SK-N-SH (cell line): ENCODE measurements at regions not wholly inside any gene's neighbourhood (a gene's known extent, or its start where the extent isn't known, plus 50 kb on each side); places are given as distances from the start of the nearest gene placed in this dataset.

Experiments
- CTCF ChIA-PET: fragments of 300-600, 350-600 bp; formaldehyde crosslinking; extraction: SDS; loops from one replicate; lab custom pipeline; 2021; lab: Yijun Ruan, JAX
- POLR2A ChIA-PET: fragments of 350-600 bp; sonication (Branson Sonifier 250); formaldehyde crosslinking; extraction: SDS; loops from one replicate; lab custom pipeline; 2020; ENCODE audit warnings: antibody characterized with exemption, inconsistent platforms; lab: Yijun Ruan, JAX
- DNase-seq: peaks from one replicate; pipeline ENCODE4 v3.0.0; 2012
- H2AFZ ChIP-seq: fragments of 200-600 bp; sonication (generic); 2 replicates; pipeline ENCODE4 v1.8.1; 2016; ENCODE audit warnings: antibody characterized with exemption, mild to moderate bottlenecking, low read depth
- H3F3A ChIP-seq: fragments of 200-600 bp; sonication (generic); replicated peaks from 2 replicates; pipeline ENCODE3; 2016; ENCODE audit warnings: antibody characterized with exemption, mild to moderate bottlenecking; ENCODE audit not compliant: insufficient read depth
- H3K27ac ChIP-seq, 2 experiments: fragments of 200-500 bp in 1 of 2; fragments of 200-600 bp in 1 of 2; sonication (Bioruptor generic) in 1 of 2; sonication (generic), shearing (Covaris generic) in 1 of 2; 2 replicates each; pipeline versions ENCODE4 v1.5.1 to v1.6.1; 2014 to 2016; ENCODE audit warnings: low read depth in 2 of 2, inconsistent platforms in 1 of 2, low read length in 1 of 2, mild to moderate bottlenecking in 1 of 2, mixed read lengths in 1 of 2
- H3K27me3 ChIP-seq: fragments of 200-600 bp; sonication (generic), shearing (Covaris generic); 2 replicates; pipeline ENCODE4 v1.6.1; 2016; ENCODE audit warnings: mixed run types; ENCODE audit not compliant: insufficient read depth
- H3K36me3 ChIP-seq, 2 experiments: fragments of 200-500 bp in 1 of 2; fragments of 200-600 bp in 1 of 2; sonication (Bioruptor generic) in 1 of 2; sonication (generic) in 1 of 2; replicated peaks in 1 of 2; 2 replicates each; pipeline versions ENCODE3 to v1.5.1; 2014 to 2016; ENCODE audit warnings: low read length in 1 of 2, mild to moderate bottlenecking in 1 of 2; ENCODE audit not compliant: insufficient read depth in 2 of 2, control insufficient read depth in 1 of 2
- H3K4me1 ChIP-seq, 2 experiments: fragments of 200-500 bp in 1 of 2; fragments of 200-600 bp in 1 of 2; sonication (Bioruptor generic) in 1 of 2; sonication (generic), shearing (Covaris generic) in 1 of 2; 2 replicates each; pipeline versions ENCODE4 v1.5.1 to v1.6.1; 2014 to 2016; ENCODE audit warnings: low read depth in 1 of 2, low read length in 1 of 2, mixed run types in 1 of 2; ENCODE audit not compliant: insufficient read depth in 2 of 2, control insufficient read depth in 1 of 2
- H3K4me2 ChIP-seq: fragments of 200-600 bp; sonication (generic), shearing (Covaris generic); 2 replicates; pipeline ENCODE4 v1.6.1; 2017; ENCODE audit warnings: mixed run types
- H3K4me3 ChIP-seq, 2 experiments: fragments of 200-500 bp in 1 of 2; fragments of 200-600 bp in 1 of 2; sonication (Bioruptor generic) in 1 of 2; sonication (generic), shearing (Covaris generic) in 1 of 2; 2 replicates each; pipeline versions ENCODE4 v1.5.1 to v1.8.1; 2014 to 2016; ENCODE audit warnings: low read depth in 2 of 2, inconsistent platforms in 1 of 2, low read length in 1 of 2, mild to moderate bottlenecking in 1 of 2, mixed read lengths in 1 of 2, moderate library complexity in 1 of 2
- H3K79me2 ChIP-seq: fragments of 200-600 bp; sonication (generic); 2 replicates; pipeline ENCODE4 v1.8.1; 2017; ENCODE audit warnings: mild to moderate bottlenecking; ENCODE audit not compliant: insufficient read depth
- H3K9ac ChIP-seq: fragments of 200-600 bp; sonication (generic); 2 replicates; pipeline ENCODE4 v1.6.1; 2017; ENCODE audit warnings: mixed run types
- H3K9me2 ChIP-seq: fragments of 200-600 bp; sonication (generic); 2 replicates; pipeline ENCODE4 v1.6.1; 2017; ENCODE audit warnings: mixed run types
- H3K9me3 ChIP-seq: fragments of 200-600 bp; sonication (generic); 2 replicates; pipeline ENCODE4 v1.6.1; 2017; ENCODE audit warnings: mixed run types, mild to moderate bottlenecking, moderate library complexity
- H4K20me1 ChIP-seq: fragments of 200-600 bp; sonication (generic); 2 replicates; pipeline ENCODE4 v1.6.1; 2017; ENCODE audit warnings: mild to moderate bottlenecking, mixed run types; ENCODE audit not compliant: insufficient read depth
- CHD2 ChIP-seq: fragments of 150-350 bp; IDR thresholded peaks from 2 replicates; pipeline ENCODE4 v1.6.1; 2018; ENCODE audit warnings: low read length; ENCODE audit not compliant: partially characterized antibody
- ELF1 ChIP-seq: IDR thresholded peaks from 2 replicates; pipeline ENCODE4 v1.4.0; 2012
- EZH2phosphoT487 ChIP-seq: fragments of 200-600 bp; sonication (generic); IDR thresholded peaks from 2 replicates; pipeline ENCODE4 v1.6.1; 2017; ENCODE audit warnings: low read depth, mixed run types, mild to moderate bottlenecking, antibody characterized with exemption, moderate library complexity, borderline replicate concordance
- FOSL2 ChIP-seq: IDR thresholded peaks from 2 replicates; pipeline ENCODE4 v1.4.0; 2012; ENCODE audit warnings: low read depth, mild to moderate bottlenecking, moderate library complexity, borderline replicate concordance
- FOXJ3 ChIP-seq: sonication (generic); formaldehyde crosslinking; IDR thresholded peaks from 2 replicates; pipeline ENCODE4 v1.5.1; 2020; ENCODE audit warnings: mild to moderate bottlenecking, missing genetic modification reagents
- GABPA ChIP-seq: IDR thresholded peaks from 2 replicates; pipeline ENCODE4 v1.4.0; 2012; ENCODE audit warnings: low read depth, mild to moderate bottlenecking
- IRF3 ChIP-seq: fragments of 150-350 bp; IDR thresholded peaks from 2 replicates; pipeline ENCODE4 v1.6.1; 2016; ENCODE audit warnings: mild to moderate bottlenecking, low read depth, low read length
- MAX ChIP-seq: IDR thresholded peaks from 2 replicates; pipeline ENCODE4 v1.4.0; 2012; ENCODE audit warnings: low read depth
- PBX3 ChIP-seq: IDR thresholded peaks from 2 replicates; pipeline ENCODE4; 2012
- RAD21 ChIP-seq: IDR thresholded peaks from 2 replicates; pipeline ENCODE4 v1.6.1; 2012; ENCODE audit warnings: mild to moderate bottlenecking, low read length
- RCOR1 ChIP-seq: fragments of 150-350 bp; IDR thresholded peaks from 2 replicates; pipeline ENCODE4 v1.6.1; 2017; ENCODE audit warnings: antibody characterized with exemption, low read length
- RXRA ChIP-seq: IDR thresholded peaks from 2 replicates; pipeline ENCODE4 v1.4.0; 2012; ENCODE audit warnings: low read depth, mild to moderate bottlenecking, borderline replicate concordance
- TCF12 ChIP-seq: IDR thresholded peaks from 2 replicates; pipeline ENCODE4 v1.4.0; 2012
- USF2 ChIP-seq: fragments of 150-350 bp; IDR thresholded peaks from 2 replicates; pipeline ENCODE4 v1.6.1; 2017; ENCODE audit warnings: antibody characterized with exemption, low read length, low read depth, borderline replicate concordance
- YY1 ChIP-seq: IDR thresholded peaks from 2 replicates; pipeline ENCODE4 v1.4.0; 2012; ENCODE audit warnings: low read depth, mild to moderate bottlenecking
- WGBS: methylation state at CpG from one replicate; pipeline ENCODE4 v1.1.6; 2017; ENCODE audit warnings: low lambda C conversion rate; 5-methylcytosine and 5-hydroxymethylcytosine counted together

GRCh38 chr1:38235705-38236104 is 189.1 kb upstream of the POU3F1 start:
- ChIA-PET CTCF (interaction anchor here (0.6 kb wide), 1 partner anchor 36 kb away, joined by 3 read pairs; no protein-coding TSS in a partner anchor), POLR2A (no interaction called here)
- Histone ChIP-seq H3K27me3 (no peaks in the 10 kb centered on the region), H4K20me1 (no peaks in the 10 kb centered on the region), H3K9ac (no peak overlapping the region), H3F3A (no peaks in the 10 kb centered on the region), H2AFZ (no peak overlapping the region), H3K4me3 (peak overlapping the region in 1 of 2 experiments; percentile 31; a peak in 1 of 4 replicates), H3K27ac (peak overlapping the region in 1 of 2 experiments; percentile 21; a peak in 1 of 4 replicates), H3K9me3 (no peaks in the 10 kb centered on the region), H3K4me1 (peaks cover 0 to 7% of the 10 kb centered on the region in 2 experiments; a peak in 1 of 4 replicates), H3K9me2 (no peaks in the 10 kb centered on the region), H3K36me3 (no peaks in the 10 kb centered on the region), H3K79me2 (no peaks in the 10 kb centered on the region), H3K4me2 (peak overlapping the region; percentile 61)
- 19% methylated on average over 3 of the region's 3 CpGs for WGBS
- no peak for DNase-seq
- TF ChIP-seq EZH2phosphoT487 (no peak), FOSL2 (peak; percentile 15; the same call in 1 of the 2 replicates), RXRA (peak; percentile 36; the same call in 1 of the 2 replicates)

- Histone ChIP-seq H3K27ac (no peak overlapping the region), H3K79me2 (no peaks in the 10 kb centered on the region), H3K4me3 (no peak overlapping the region), H3K36me3 (no peaks in the 10 kb centered on the region), H4K20me1 (no peaks in the 10 kb centered on the region), H3K9me3 (no peaks in the 10 kb centered on the region), H3K4me2 (no peak overlapping the region), H3K9me2 (no peaks in the 10 kb centered on the region), H3K4me1 (peaks cover 0 to 7% of the 10 kb centered on the region in 2 experiments; a peak in 1 of 4 replicates), H2AFZ (no peak overlapping the region), H3K9ac (no peak overlapping the region), H3K27me3 (no peaks in the 10 kb centered on the region), H3F3A (no peaks in the 10 kb centered on the region)
- ChIA-PET CTCF (no interaction called here), POLR2A (no interaction called here)
- WGBS: 0% methylated on average over 1 of the region's 1 CpG
- TF ChIP-seq RAD21 (no peak), CHD2 (no peak), RCOR1 (no peak), MAX (no peak), PBX3 (no peak), EZH2phosphoT487 (no peak), IRF3 (no peak), USF2 (no peak), GABPA (no peak), TCF12 (no peak), ELF1 (no peak), FOXJ3 (no peak), FOSL2 (no peak), YY1 (no peak)
- DNase-seq: no peak
Observed at GRCh38 chr1:38231941-38232340, 185.3 kb upstream of the POU3F1 start.
